ENCODE measurements at regions not wholly inside any gene's neighbourhood (a gene's known extent, or its start where the extent isn't known, plus 50 kb on each side); places are given as distances from the start of the nearest gene placed in this dataset.

- Mint-ChIP-seq H3K4me1 (no peaks in the 10 kb centered on the region), H3K27ac (no peak overlapping the region), H3K4me3 (no peak overlapping the region), H3K9me3 (peaks cover 2% of the 10 kb centered on the region), H3K36me3 (ENCODE audit: low read depth) (no peaks in the 10 kb centered on the region), H3K27me3 (ENCODE audit: insufficient read depth) (no peaks in the 10 kb centered on the region)
- Histone ChIP-seq H3K9ac (ENCODE audit: extremely low read depth, low read length, poor library complexity, severe bottlenecking) (no peak overlapping the region), H3K4me3 (ENCODE audit: low read length) (no peak overlapping the region), H3K36me3 (ENCODE audit: control insufficient read depth, insufficient read depth, low read length) (no peaks in the 10 kb centered on the region), H3K27me3 (ENCODE audit: control insufficient read depth, insufficient read depth, low read length, poor library complexity, severe bottlenecking) (no peaks in the 10 kb centered on the region), H3K9me3 (ENCODE audit: control insufficient read depth, low read length) (no peaks in the 10 kb centered on the region), H3K27ac (ENCODE audit: low read depth, low read length) (no peak overlapping the region), H3K4me1 (ENCODE audit: control insufficient read depth, insufficient read depth, low read length) (no peaks in the 10 kb centered on the region)
- DNase-seq = no peak
- no peak for TF ChIP-seq CTCF (conservative IDR thresholded peaks at IDR 0.05)
Observed at GRCh38 chr1:195597891-195598290, 1010.3 kb downstream of the KCNT2 start.

- WGBS, 2 experiments (ENCODE audit: insufficient coverage in 1 of 2, insufficient read length in 1 of 2) = 91% methylated on average over 2 of the region's 3 CpGs; no CpG with 5 or more reads in 1 of the 2 experiments
- H3K27me3 Mint-ChIP-seq (ENCODE audit: insufficient read depth) = no peaks in the 10 kb centered on the region
- no peaks in the 10 kb centered on the region for H3K36me3 Mint-ChIP-seq (ENCODE audit: low read depth)
- no peaks in the 10 kb centered on the region for H3K9me3 ChIP-seq (ENCODE audit: control insufficient read depth, low read length)
- H3K27me3 ChIP-seq (ENCODE audit: control insufficient read depth, insufficient read depth, low read length, poor library complexity, severe bottlenecking) = no peaks in the 10 kb centered on the region
- no peak overlapping the region for H3K4me3 ChIP-seq (ENCODE audit: low read length)
- H3K4me1 Mint-ChIP-seq = no peaks in the 10 kb centered on the region
- no peak overlapping the region for H3K9ac ChIP-seq (ENCODE audit: extremely low read depth, low read length, poor library complexity, severe bottlenecking)
- no peak for TF ChIP-seq CTCF (conservative IDR thresholded peaks at IDR 0.05)
- H3K4me1 ChIP-seq (ENCODE audit: control insufficient read depth, insufficient read depth, low read length) = no peaks in the 10 kb centered on the region
- no peaks in the 10 kb centered on the region for H3K9me3 Mint-ChIP-seq
- no peak for DNase-seq
- H3K27ac ChIP-seq (ENCODE audit: low read depth, low read length) = no peak overlapping the region
- H3K27ac Mint-ChIP-seq = no peak overlapping the region
- H3K36me3 ChIP-seq (ENCODE audit: control insufficient read depth, insufficient read depth, low read length) = no peaks in the 10 kb centered on the region
- H3K4me3 Mint-ChIP-seq = no peak overlapping the region
Observed at GRCh38 chr1:195594773-195595172, 1013.5 kb downstream of the KCNT2 start.

- no peaks in the 10 kb centered on the region for H3K36me3 Mint-ChIP-seq (ENCODE audit: low read depth)
- H3K4me1 Mint-ChIP-seq = no peaks in the 10 kb centered on the region
- no peak for DNase-seq
- WGBS, 2 experiments (ENCODE audit: insufficient coverage in 1 of 2, insufficient read length in 1 of 2) = 100% methylated on average over 1 of the region's 2 CpGs; no CpG with 5 or more reads in 1 of the 2 experiments
- H3K27ac Mint-ChIP-seq = no peak overlapping the region
- H3K27me3 Mint-ChIP-seq (ENCODE audit: insufficient read depth) = no peaks in the 10 kb centered on the region
- Histone ChIP-seq H3K9ac (ENCODE audit: extremely low read depth, low read length, poor library complexity, severe bottlenecking) (no peak overlapping the region), H3K36me3 (ENCODE audit: control insufficient read depth, insufficient read depth, low read length) (no peaks in the 10 kb centered on the region), H3K4me1 (ENCODE audit: control insufficient read depth, insufficient read depth, low read length) (no peaks in the 10 kb centered on the region), H3K27me3 (ENCODE audit: control insufficient read depth, insufficient read depth, low read length, poor library complexity, severe bottlenecking) (no peaks in the 10 kb centered on the region), H3K4me3 (ENCODE audit: low read length) (no peak overlapping the region), H3K9me3 (ENCODE audit: control insufficient read depth, low read length) (no peaks in the 10 kb centered on the region), H3K27ac (ENCODE audit: low read depth, low read length) (no peak overlapping the region)
- H3K4me3 Mint-ChIP-seq = no peak overlapping the region
- TF ChIP-seq CTCF (conservative IDR thresholded peaks at IDR 0.05) = no peak
- no peaks in the 10 kb centered on the region for H3K9me3 Mint-ChIP-seq
Observed at GRCh38 chr1:195594322-195594721, 1013.9 kb downstream of the KCNT2 start.
